HCT116 (cell line): ENCODE measurements at regions not wholly inside any gene's neighbourhood (a gene's known extent, or its start where the extent isn't known, plus 50 kb on each side); places are given as distances from the start of the nearest gene placed in this dataset.

Source experiments
- ATAC-seq: fragments of 200-7000 bp; cut with Tn5 transposase; 2 replicates; pipeline ENCODE4 v1.9.1; 2020; ENCODE audit warnings: mild to moderate bottlenecking, moderate library complexity
- BruUV-seq: library from RNA; stranded (reverse); fragments of 400-500 nt; replicated peaks from 2 replicates; lab custom pipeline; 2021; lab: Mats Ljungman, UMichigan
- CTCF ChIA-PET: fragments of 300-600 bp; sonication (Branson Sonifier 250); formaldehyde crosslinking; loops from one replicate; lab custom pipeline; 2021; ENCODE audit warnings: antibody characterized with exemption; lab: Charles Lee
- POLR2A ChIA-PET: fragments of 300-600, 350-600 bp; sonication (Branson Sonifier 250); formaldehyde crosslinking; loops from one replicate; lab custom pipeline; 2021; ENCODE audit warnings: antibody characterized with exemption; lab: Charles Lee
- RAD21 ChIA-PET, 2 experiments: fragments of 300-600 bp; sonication (Branson Sonifier 250); formaldehyde crosslinking; loops; one replicate each; lab custom pipeline; 2023; ENCODE audit warnings: low total read pairs in 2 of 2; ENCODE audit not compliant: uncharacterized antibody in 2 of 2, unreplicated experiment in 2 of 2, low non-redundant PET in 1 of 2; lab: Charles Lee
- DNase-seq: peaks from one replicate; pipeline ENCODE4 v3.0.0-alpha.2; 2010; ENCODE audit warnings: low read depth, low spot score
- H2AFZ ChIP-seq: fragments of 200-600 bp; shearing (Covaris generic), sonication (generic); 2 replicates; pipeline ENCODE4 v1.6.1; 2017; ENCODE audit warnings: low read depth, mixed run types, mixed read lengths, antibody characterized with exemption, low read length; ENCODE audit not compliant: poor library complexity, severe bottlenecking
- H3K27ac ChIP-seq: 2 replicates; pipeline ENCODE4 v1.5.1; 2012; ENCODE audit warnings: low read depth, low read length
- H3K27me3 ChIP-seq: fragments of 200-600 bp; sonication (generic); 2 replicates; pipeline ENCODE4 v1.6.1; 2016; ENCODE audit warnings: mixed run types, low read length, mixed read lengths; ENCODE audit not compliant: insufficient read depth
- H3K36me3 ChIP-seq, 2 experiments: fragments of 200-500 bp in 1 of 2; fragments of 200-600 bp in 1 of 2; sonication (Bioruptor generic) in 1 of 2; sonication (generic) in 1 of 2; 2 replicates each; pipeline versions ENCODE4 v1.5.1 to v1.6.1; 2014 to 2016; ENCODE audit warnings: low read length in 2 of 2, inconsistent platforms in 1 of 2, mixed read lengths in 1 of 2, mixed run types in 1 of 2; ENCODE audit not compliant: insufficient read depth in 2 of 2, control insufficient read depth in 1 of 2
- H3K4me1 ChIP-seq, 2 experiments: fragments of 200-600 bp in 1 of 2; sonication (generic) in 1 of 2; 2 replicates each; pipeline versions ENCODE4 v1.5.1 to v1.6.1; 2012 to 2017; ENCODE audit warnings: low read length in 2 of 2, inconsistent platforms in 1 of 2, mild to moderate bottlenecking in 1 of 2, mixed read lengths in 1 of 2, mixed run types in 1 of 2, moderate library complexity in 1 of 2; ENCODE audit not compliant: insufficient read depth in 2 of 2, control insufficient read depth in 1 of 2
- H3K4me2 ChIP-seq: fragments of 200-600 bp; sonication (generic); 2 replicates; pipeline ENCODE4 v1.6.1; 2017; ENCODE audit warnings: mixed run types, low read length, mixed read lengths
- H3K4me3 ChIP-seq, 2 experiments: fragments of 200-600 bp in 1 of 2; sonication (generic) in 1 of 2; replicated peaks in 1 of 2; 2 replicates each; pipeline ENCODE4 v1.5.1; 2011 to 2016; ENCODE audit warnings: low read length in 2 of 2, control low read depth in 1 of 2, low read depth in 1 of 2, mild to moderate bottlenecking in 1 of 2, mixed read lengths in 1 of 2, mixed run types in 1 of 2
- H3K79me2 ChIP-seq: fragments of 200-600 bp; sonication (generic); 2 replicates; pipeline ENCODE4 v1.6.1; 2017; ENCODE audit warnings: mild to moderate bottlenecking, mixed run types, low read length, moderate library complexity, mixed read lengths; ENCODE audit not compliant: insufficient read depth
- H3K9ac ChIP-seq: fragments of 200-600 bp; sonication (generic); 2 replicates; pipeline ENCODE4 v1.6.1; 2016; ENCODE audit warnings: low read length, mixed read lengths
- H3K9me2 ChIP-seq: fragments of 200-600 bp; sonication (generic), shearing (Covaris generic); 2 replicates; pipeline ENCODE4 v1.6.1; 2017; ENCODE audit warnings: mixed run types, mild to moderate bottlenecking, moderate library complexity; ENCODE audit not compliant: insufficient read depth
- H3K9me3 ChIP-seq, 2 experiments: fragments of 200-500 bp in 1 of 2; fragments of 200-600 bp in 1 of 2; sonication (Bioruptor generic) in 1 of 2; sonication (generic) in 1 of 2; 2 replicates each; pipeline ENCODE4 v1.6.1; 2014 to 2017; ENCODE audit warnings: low read length in 2 of 2, mixed read lengths in 2 of 2, inconsistent platforms in 1 of 2, low read depth in 1 of 2, mild to moderate bottlenecking in 1 of 2, mixed run types in 1 of 2, moderate library complexity in 1 of 2; ENCODE audit not compliant: control insufficient read depth in 1 of 2, insufficient read depth in 1 of 2
- H4K20me1 ChIP-seq: fragments of 200-600 bp; sonication (generic), shearing (Covaris generic); 2 replicates; pipeline ENCODE4 v1.6.1; 2017; ENCODE audit warnings: mixed run types, mild to moderate bottlenecking, moderate library complexity; ENCODE audit not compliant: insufficient read depth
- ATF3 ChIP-seq: IDR thresholded peaks from 2 replicates; pipeline ENCODE4 v1.6.1; 2012
- CEBPB ChIP-seq: IDR thresholded peaks from 2 replicates; pipeline ENCODE4 v1.6.1; 2012; ENCODE audit warnings: low read depth
- CTCF ChIP-seq, 3 experiments: fragments of 200-600 bp in 1 of 3; sonication (generic) in 1 of 3; IDR thresholded peaks in 2 of 3; conservative IDR thresholded peaks in 1 of 3; 2 replicates each; pipeline ENCODE4 v1.5.1; 2012 to 2017; ENCODE audit warnings: low read depth in 2 of 3, low read length in 2 of 3, antibody characterized with exemption in 1 of 3, borderline replicate concordance in 1 of 3, control low read depth in 1 of 3, mild to moderate bottlenecking in 1 of 3, mixed read lengths in 1 of 3, mixed run types in 1 of 3, moderate library complexity in 1 of 3; ENCODE audit not compliant: insufficient read depth in 1 of 3
- EGR1 ChIP-seq: IDR thresholded peaks from 2 replicates; pipeline ENCODE4 v1.6.1; 2012; ENCODE audit warnings: low read depth
- POLR2AphosphoS5 ChIP-seq: IDR thresholded peaks from 2 replicates; pipeline ENCODE4 v1.6.1; 2011; ENCODE audit warnings: mild to moderate bottlenecking, low read depth, low read length, moderate library complexity
- ZBTB33 ChIP-seq: IDR thresholded peaks from 2 replicates; pipeline ENCODE4 v1.6.1; 2011; ENCODE audit warnings: mild to moderate bottlenecking, low read length, moderate library complexity; ENCODE audit not compliant: insufficient replicate concordance; ENCODE audit errors: extremely low read depth
- ZFX ChIP-seq: fragments of 450-650 bp; IDR thresholded peaks from 2 replicates; pipeline ENCODE4 v1.6.1; 2017
- intact Hi-C: fragments of 100-400 bp; cut with micrococcal nuclease; formaldehyde crosslinking; loops from 2 replicates; pipeline ENCODE4 v1.10.0; 2022

GRCh38 chr15:95825208-95825607, 505.3 kb upstream of the NR2F2 start:
- H3K9ac ChIP-seq: no peak overlapping the region
- no peaks in the 10 kb centered on the region for H3K4me1 ChIP-seq
- no peak overlapping the region for H3K27ac ChIP-seq
- POLR2A ChIA-PET: no interaction called here
- no TSS peak for BruUV-seq
- intact Hi-C loops: no loop called here
- H3K9me3 ChIP-seq: no peaks in the 10 kb centered on the region
- DNase-seq (no peak), ATAC-seq (no peak)
- no peaks in the 10 kb centered on the region for H3K36me3 ChIP-seq
- H3K4me2 ChIP-seq: no peak overlapping the region
- no peaks in the 10 kb centered on the region for H3K9me2 ChIP-seq
- CTCF ChIA-PET: no interaction called here
- H4K20me1 ChIP-seq: no peaks in the 10 kb centered on the region
- TF ChIP-seq EGR1: no peak
- TF ChIP-seq ZBTB33: no peak
- TF ChIP-seq POLR2AphosphoS5: no peak
- TF ChIP-seq CEBPB: no peak
- no peak for TF ChIP-seq CTCF (IDR thresholded peaks at IDR 0.05 in 2 of 3, conservative IDR thresholded peaks at IDR 0.05 in 1 of 3; ENCODE audit: borderline replicate concordance in 1 of 3, insufficient read depth in 1 of 3, low read depth in 2 of 3, low read length in 2 of 3)
- no peak for TF ChIP-seq ZFX
- no peak for TF ChIP-seq ATF3
- H3K4me3 ChIP-seq: no peak overlapping the region
- no peak overlapping the region for H2AFZ ChIP-seq
- RAD21 ChIA-PET: no interaction called here
- no peaks in the 10 kb centered on the region for H3K27me3 ChIP-seq
- no peaks in the 10 kb centered on the region for H3K79me2 ChIP-seq
